ENCODE measurements at regions not wholly inside any gene's neighbourhood (a gene's known extent, or its start where the extent isn't known, plus 50 kb on each side); places are given as distances from the start of the nearest gene placed in this dataset.
"Not testable (repeated sequence)": the region's sequence is repeated elsewhere in the genome, so short reads cannot be mapped to it uniquely, and the experiment has no call there.

- TF ChIP-seq POLR2A (IDR thresholded peaks at IDR 0.05) (no peak), EP300 (IDR thresholded peaks at IDR 0.05) (no peak), CTCF (IDR thresholded peaks at IDR 0.05) (no peak)
- DNase-seq: no peak
- no peaks in the 10 kb centered on the region for H3K9me3 ChIP-seq
- no peak overlapping the region for H3K4me3 ChIP-seq
- intact Hi-C loops (cut with DNase I): no loop called here
- H3K27ac ChIP-seq: no peak overlapping the region
- WGBS, 3 donors: 63 to 79% (median 73%) methylated on average over 1 of the region's 1 CpG
- H3K36me3 ChIP-seq: no peaks in the 10 kb centered on the region
- H3K27me3 ChIP-seq: no peaks in the 10 kb centered on the region
- no peaks in the 10 kb centered on the region for H3K4me1 ChIP-seq (ENCODE audit: insufficient read depth)
These were observed 204.4 kb upstream of the PTER start for GRCh38 chr10:16232441-16232840.

GRCh38 chr10:16234916-16235315, 201.9 kb upstream of the PTER start:
- H3K27me3 ChIP-seq: no peaks in the 10 kb centered on the region
- intact Hi-C loops (cut with DNase I): no loop called here
- DNase-seq: no peak
- no peak overlapping the region for H3K27ac ChIP-seq
- H3K4me1 ChIP-seq (ENCODE audit: insufficient read depth): no peaks in the 10 kb centered on the region
- no peaks in the 10 kb centered on the region for H3K36me3 ChIP-seq
- WGBS, 3 donors: 80 to 87% (median 83%) methylated on average over 2 of the region's 2 CpGs
- no peak overlapping the region for H3K4me3 ChIP-seq
- H3K9me3 ChIP-seq: no peaks in the 10 kb centered on the region
- TF ChIP-seq POLR2A (IDR thresholded peaks at IDR 0.05) (no peak), CTCF (IDR thresholded peaks at IDR 0.05) (no peak), EP300 (IDR thresholded peaks at IDR 0.05) (no peak)

DNA sequence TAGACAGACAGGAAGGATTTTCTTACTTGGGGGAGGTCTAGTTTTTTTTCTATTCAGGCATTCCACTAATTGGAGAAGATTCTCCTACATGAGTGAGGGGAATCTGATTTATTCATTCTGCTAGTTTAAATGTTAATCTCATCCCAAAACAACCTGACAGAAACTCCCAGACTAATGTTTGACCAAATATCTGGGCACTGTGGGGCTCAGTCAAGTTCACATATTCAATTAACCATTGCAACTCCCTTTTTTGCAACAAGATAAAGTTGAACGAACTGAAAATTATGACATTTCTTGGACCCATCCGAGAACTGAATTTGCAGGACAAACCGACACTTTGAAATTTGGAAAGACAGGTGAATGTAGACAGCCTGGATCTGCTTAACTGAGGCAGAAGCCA, 194.4 kb upstream of the PTER start:
- intact Hi-C loops (cut with DNase I): no loop called here
- H3K9me3 ChIP-seq: no peaks in the 10 kb centered on the region
- H3K4me1 ChIP-seq (ENCODE audit: insufficient read depth): no peaks in the 10 kb centered on the region
- WGBS, 3 donors: 77 to 83% (median 78%) methylated on average over 3 of the region's 3 CpGs
- H3K27ac ChIP-seq: no peak overlapping the region
- no peak for DNase-seq
- no peaks in the 10 kb centered on the region for H3K36me3 ChIP-seq
- no peaks in the 10 kb centered on the region for H3K27me3 ChIP-seq
- no peak overlapping the region for H3K4me3 ChIP-seq
- TF ChIP-seq CTCF (IDR thresholded peaks at IDR 0.05): no peak
- TF ChIP-seq POLR2A (IDR thresholded peaks at IDR 0.05): no peak
- no peak for TF ChIP-seq EP300 (IDR thresholded peaks at IDR 0.05)

DNA sequence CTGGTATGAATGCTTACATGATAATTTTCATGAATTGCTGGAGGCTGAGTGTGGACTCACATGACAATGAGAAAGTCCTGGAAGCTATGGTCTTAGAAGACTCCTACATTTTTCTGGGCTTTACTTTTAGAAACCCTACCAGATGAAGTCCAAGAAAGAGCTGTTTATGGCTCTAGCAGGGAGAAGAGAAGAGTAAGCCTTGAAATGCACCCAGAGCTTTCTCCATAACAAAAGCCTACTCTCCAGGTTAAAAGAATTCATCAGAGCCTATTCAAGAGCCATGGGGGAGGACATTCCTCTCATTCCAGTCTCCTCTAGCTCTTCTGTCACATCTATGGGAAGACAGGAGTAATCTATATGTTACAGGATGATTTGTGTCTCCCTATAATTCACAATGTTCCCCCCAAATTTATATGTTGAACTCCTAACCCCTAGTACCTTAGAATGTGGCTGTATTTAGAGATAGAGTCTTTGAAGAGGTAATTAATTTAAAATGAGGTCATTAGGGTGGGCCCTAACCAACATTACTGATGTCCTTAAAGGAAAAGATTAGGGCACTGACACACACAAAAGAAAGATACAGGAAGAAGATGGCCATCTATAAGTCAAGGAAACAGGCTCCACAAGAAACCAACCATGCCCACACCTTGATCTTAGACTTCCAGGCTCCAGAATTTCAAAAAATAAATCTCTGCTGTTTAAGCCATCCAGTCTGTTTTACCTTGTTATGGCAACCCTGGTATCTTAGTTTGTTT, 193.8 kb upstream of the PTER start:
- DNase-seq: no peak
- intact Hi-C loops (cut with DNase I): no loop called here
- TF ChIP-seq POLR2A (IDR thresholded peaks at IDR 0.05): no peak
- TF ChIP-seq EP300 (IDR thresholded peaks at IDR 0.05): no peak
- TF ChIP-seq CTCF (IDR thresholded peaks at IDR 0.05): no peak
- H3K36me3 ChIP-seq: no peaks in the 10 kb centered on the region
- no peaks in the 10 kb centered on the region for H3K9me3 ChIP-seq
- H3K4me3 ChIP-seq: no peak overlapping the region
- H3K27ac ChIP-seq: no peak overlapping the region
- H3K4me1 ChIP-seq (ENCODE audit: insufficient read depth): no peaks in the 10 kb centered on the region
- no peaks in the 10 kb centered on the region for H3K27me3 ChIP-seq

GRCh38 chr10:16250136-16250535, 186.7 kb upstream of the PTER start:
- H3K4me3 ChIP-seq; DNase-seq; H3K4me1 ChIP-seq (ENCODE audit: insufficient read depth); H3K27ac ChIP-seq; H3K9me3 ChIP-seq; H3K27me3 ChIP-seq; intact Hi-C loops (cut with DNase I); H3K36me3 ChIP-seq: not testable (repeated sequence)
- WGBS, 3 donors: 52 to 70% (median 60%) methylated on average over 7 of the region's 7 CpGs

Data from ovary (tissue), 7 donors.